SKM-1 treated with dmso at 0.1 percent for 144 hours (cell line): ENCODE measurements at regions not wholly inside any gene's neighbourhood (a gene's known extent, or its start where the extent isn't known, plus 50 kb on each side); places are given as distances from the start of the nearest gene placed in this dataset.

ENCODE experiments used
- DNase-seq: peaks from one replicate; lab custom pipeline; 2025; ENCODE audit not compliant: unreplicated experiment; lab: John Stamatoyannopoulos, UW

DNA sequence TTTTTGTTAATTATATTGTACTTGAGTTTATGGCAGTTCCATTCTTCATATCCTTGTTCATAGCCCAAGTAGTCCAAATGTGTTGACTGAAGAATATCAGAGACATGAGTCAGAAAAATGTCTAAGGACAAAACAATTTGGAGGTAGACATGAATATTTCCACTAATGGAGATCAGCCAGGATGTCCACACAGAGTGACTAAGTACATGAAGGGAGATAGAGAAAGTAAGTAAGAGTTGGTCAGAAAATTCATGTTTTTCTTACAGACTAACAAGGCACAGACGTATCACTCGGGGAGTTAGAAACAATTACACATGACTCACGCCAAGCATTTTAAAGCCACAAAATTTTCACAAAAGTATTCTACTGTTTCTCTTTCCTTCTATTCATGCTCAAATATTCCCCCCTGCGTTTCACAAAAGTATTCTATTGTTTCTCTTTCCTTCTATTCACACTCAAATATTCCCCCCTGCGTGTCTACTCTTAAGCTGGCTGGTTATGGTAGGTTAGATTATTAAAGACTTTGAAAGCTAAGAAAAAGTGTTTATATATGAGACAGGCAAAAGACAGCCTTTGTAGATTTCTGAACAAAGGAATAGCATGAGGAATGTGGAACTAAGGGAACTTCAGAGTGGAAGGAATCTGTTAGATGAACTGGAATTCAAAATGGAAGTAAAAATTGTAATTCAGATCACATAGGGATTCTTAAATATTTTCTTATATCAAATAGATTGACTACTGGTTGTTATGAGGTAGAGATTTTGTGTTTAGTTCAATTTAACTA, 648.7 kb upstream of the CCDC54 start:
- DNase-seq, result no peak

DNA sequence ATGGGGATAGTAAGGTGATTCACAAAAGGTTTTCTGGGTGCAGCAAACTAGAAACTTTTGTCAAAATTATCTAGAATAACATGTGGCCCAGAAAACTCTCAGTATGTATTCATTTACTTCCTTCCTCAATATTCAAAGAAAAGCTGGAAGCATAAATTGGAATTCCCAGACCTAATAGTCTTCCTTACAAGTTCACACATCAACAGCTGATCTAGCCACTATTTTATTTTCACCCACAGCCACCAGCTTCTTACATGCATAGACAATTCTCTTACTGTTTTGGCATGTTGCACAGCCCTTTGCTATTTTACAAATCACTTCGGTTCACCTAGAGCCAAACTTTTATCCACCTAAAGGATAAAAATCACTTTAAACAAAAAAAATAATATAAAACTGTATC, 647.8 kb upstream of the CCDC54 start:
- DNase-seq, result no peak

DNA sequence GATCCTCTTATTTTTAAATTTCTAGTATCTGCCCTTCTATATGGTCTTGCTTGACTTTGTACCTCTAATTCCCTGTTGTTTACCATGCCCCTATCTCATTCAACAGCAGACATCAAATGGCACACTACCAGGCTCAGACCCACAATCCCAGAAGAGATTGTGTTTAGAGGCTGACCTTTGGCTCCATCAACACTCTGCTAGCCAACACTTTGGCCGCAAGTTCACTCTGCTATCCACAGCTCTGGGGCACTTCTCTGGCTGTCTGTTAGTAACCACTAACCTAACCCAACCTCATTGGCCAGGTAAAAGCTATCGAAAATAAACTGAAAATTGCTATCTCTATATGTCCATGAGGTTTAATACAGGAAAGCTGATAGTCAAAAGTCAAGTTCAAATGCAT, 646.0 kb upstream of the CCDC54 start:
- DNase-seq, result no peak

- no peak for DNase-seq
Measured at GRCh38 chr3:106734712-106735111, 642.5 kb upstream of the CCDC54 start.

DNA sequence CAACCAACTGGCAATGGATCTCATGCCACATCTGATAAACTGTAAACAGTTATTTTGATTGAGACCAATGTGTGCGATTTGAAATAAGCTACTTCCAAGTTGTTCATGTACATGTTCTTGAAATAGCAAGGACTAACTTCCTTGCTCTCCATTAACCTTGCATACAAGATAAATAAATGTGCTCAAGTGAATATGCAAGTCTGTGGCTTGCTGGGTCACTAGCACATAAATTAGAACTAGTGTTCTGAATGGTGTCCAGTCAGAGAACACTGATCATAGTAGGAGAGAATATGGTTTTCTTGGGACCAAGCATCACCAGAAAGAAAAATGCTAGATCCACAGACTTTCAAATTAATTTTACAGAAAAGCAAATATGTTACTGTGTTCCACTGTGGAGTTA, 640.0 kb upstream of the CCDC54 start:
- no peak for DNase-seq

DNA sequence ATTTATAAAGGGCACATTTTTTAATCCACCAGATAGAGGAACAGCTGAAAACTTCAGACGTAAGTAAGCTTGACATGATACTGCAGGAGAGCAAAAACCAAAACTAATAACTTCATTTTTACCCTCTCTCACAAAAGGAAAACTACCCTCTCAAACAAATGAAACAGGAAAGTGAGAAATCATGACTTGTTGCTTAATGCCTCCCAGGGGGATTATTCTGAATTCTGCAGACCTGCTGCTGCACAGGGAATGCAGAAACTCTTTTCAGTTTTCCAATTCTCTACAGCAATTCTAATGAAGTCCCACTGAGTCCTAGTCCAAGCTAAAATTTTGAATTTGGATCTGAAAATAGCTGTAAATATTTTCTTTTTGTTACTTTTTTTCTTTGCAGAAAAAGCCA, 637.1 kb upstream of the CCDC54 start:
- DNase-seq, result no peak

DNA sequence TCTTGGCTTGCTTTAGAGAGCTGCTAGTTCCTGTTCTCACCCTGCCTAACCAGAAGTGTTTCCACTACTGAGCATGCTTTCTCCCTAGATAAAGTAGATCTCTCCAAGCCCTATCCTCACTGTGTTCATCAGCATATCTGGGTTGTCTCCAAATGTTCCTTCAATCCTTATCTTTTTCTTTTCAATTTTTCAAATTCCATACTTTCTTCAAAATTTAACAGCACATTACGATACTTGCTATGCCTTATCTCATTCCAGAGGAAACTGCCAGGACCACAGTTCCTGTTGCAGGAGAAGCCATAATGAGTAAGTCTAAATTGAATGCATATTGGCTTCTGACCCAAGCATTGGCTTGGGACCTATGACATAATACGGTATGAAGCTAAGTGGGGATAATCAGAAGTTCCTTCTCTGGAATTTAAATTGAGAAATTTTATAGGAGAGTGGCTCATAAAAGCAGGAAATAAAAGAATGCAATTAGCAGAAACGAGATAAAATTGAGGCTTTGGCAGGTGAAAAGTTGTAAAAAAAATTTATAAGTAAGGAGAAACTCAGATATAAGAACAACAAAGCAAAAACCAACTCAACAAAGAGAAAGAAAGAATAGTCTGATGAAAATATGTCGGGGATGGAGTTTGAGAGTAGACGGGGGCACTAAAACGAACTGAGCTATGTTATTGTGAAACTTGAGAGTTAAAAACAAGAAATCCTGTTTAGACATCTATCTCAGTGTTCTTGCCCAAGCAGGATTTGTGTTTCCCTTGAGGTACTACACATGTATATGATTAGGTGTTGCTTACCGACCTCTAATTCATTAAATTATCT, 631.7 kb upstream of the CCDC54 start:
- DNase-seq, result no peak

- no peak for DNase-seq
Measured at GRCh38 chr3:106746286-106746685, 631.0 kb upstream of the CCDC54 start.

- no peak for DNase-seq
Measured at GRCh38 chr3:106748472-106749262, 628.6 kb upstream of the CCDC54 start.

GRCh38 chr3:106750092-106750491, 627.1 kb upstream of the CCDC54 start:
- no peak for DNase-seq

- DNase-seq, result no peak
Measured at GRCh38 chr3:106755336-106755735, 621.9 kb upstream of the CCDC54 start.

GRCh38 chr3:106756901-106757300, 620.3 kb upstream of the CCDC54 start:
- DNase-seq, result no peak

- no peak for DNase-seq
Measured at GRCh38 chr3:106758459-106758858, 618.8 kb upstream of the CCDC54 start.

GRCh38 chr3:106759731-106760130, 617.5 kb upstream of the CCDC54 start:
- DNase-seq, result no peak

DNA sequence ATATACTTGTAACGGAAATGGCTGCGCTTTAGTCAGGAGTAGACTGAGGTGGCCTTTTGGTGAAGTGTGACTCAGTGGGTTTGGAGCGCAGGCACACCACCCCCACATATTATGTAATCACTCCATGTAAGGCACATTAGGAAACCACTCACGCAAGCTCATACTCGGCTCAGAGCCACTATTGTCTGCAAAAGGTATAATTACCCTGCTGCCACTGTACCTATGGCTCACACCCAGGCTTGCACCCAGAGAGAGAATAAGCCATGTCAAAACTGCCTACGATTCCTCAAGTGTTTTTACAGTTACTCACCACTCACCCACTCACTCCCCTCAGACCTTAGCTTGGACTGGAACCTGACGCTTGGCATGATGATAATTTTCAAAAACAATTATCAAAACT, 611.9 kb upstream of the CCDC54 start:
- no peak for DNase-seq

DNA sequence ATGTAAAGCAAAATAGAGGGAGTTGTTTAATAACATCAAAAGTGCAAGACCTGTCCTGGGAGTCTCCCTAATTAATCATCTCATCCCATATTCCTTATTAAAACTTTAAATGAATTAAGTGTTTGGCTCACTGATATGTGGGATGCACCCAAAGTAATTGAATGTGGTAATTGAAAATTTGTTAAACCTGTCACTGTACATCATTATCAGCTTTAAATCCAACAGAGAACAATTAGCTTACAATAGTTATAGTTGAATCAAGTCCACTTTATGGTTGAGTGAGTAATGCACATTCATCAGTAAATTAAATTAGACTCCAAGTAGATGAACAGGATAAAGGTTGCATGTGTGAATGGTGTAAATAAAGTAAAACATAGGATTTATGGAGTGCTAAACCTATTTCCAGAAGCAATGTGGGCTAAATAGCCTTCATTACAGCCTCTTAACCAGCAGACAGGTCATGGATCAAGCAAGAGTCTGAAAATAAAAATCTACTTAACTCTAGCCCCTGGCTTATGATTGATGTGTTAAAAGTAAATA, 608.2 kb upstream of the CCDC54 start:
- no peak for DNase-seq

GRCh38 chr3:106773795-106774194, 603.4 kb upstream of the CCDC54 start:
- DNase-seq, result no peak

DNA sequence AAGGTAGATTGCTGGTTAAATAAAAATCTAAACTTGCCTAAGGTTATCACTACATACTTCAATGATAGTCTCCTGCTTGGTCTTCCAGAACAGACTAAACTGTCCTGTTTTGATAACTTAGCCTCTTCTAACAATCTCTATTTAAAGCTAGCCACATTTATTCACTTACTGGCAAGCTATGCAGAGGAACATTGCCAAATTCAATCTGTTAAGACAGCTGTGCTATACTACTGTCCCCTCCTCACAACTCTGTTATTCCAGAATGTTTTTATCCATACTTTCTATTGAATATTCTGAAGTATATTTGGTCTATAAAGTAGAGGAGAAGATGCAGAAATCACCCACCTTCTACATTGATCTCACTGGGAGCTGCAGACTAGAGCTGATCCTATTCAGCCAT, 594.0 kb upstream of the CCDC54 start:
- DNase-seq, result no peak

- DNase-seq, result no peak
Measured at GRCh38 chr3:106789276-106789675, 588.0 kb upstream of the CCDC54 start.

DNA sequence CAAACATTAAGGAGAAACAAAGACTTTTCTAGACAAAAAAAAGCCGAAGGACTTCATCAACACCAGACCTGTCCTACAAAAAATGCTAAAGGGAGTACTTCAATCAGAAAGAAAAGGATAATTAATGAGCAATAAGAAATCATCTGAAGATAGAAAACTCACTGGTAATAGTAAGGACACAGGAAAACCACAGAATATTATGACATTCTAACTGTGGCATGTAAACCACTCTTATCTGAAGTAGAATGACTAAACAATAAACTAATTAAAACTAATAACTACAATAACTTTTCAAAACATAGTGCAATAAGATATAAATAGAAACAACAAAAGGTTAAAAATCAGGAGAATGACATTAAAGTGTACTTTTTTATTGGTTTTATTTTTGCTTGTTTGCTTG, 584.5 kb upstream of the CCDC54 start:
- DNase-seq, result no peak

DNA sequence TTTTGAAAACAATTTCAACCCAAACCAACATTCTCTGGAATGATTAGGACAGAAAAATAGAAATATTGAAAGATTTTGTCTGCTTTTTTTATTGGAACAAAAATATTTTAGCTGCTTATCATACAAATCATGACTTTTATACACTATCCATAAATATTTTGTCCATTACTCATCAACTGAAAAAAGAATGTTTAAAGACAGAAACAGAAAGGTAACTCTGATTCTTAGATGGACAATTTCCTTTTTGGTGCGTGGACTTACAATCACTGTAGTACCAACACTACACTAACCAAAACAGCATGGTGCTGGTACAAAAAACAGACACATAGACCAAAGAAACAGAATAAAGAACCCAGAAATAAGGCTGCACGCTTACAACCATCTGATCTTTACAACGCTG, 582.8 kb upstream of the CCDC54 start:
- DNase-seq, result no peak
